ENCODE measurements at regions not wholly inside any gene's neighbourhood (a gene's known extent, or its start where the extent isn't known, plus 50 kb on each side); places are given as distances from the start of the nearest gene placed in this dataset.
"Not testable (repeated sequence)": the region's sequence is repeated elsewhere in the genome, so short reads cannot be mapped to it uniquely, and the experiment has no call there.

DNA sequence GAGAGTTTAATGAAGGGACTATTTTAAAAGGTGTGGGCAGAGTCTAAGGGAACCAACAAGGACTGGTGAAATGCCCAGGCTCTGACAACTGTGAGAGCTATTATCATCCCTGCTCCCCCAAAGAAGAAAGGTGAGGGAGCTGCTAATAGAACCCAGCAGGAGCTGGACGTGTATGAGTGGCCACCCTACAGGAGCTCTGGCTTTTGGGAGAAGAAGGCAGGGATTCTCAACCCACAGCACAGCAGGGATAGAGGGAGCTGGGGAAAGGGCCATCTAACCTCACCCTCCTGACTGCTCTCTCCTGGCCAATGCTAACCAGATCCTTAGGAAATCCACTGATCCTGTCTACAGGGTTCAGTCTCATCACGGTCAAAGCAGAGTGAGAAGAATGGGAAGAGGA, 57.1 kb downstream of the GRIN2B start:
- no peak for DNase-seq

DNA sequence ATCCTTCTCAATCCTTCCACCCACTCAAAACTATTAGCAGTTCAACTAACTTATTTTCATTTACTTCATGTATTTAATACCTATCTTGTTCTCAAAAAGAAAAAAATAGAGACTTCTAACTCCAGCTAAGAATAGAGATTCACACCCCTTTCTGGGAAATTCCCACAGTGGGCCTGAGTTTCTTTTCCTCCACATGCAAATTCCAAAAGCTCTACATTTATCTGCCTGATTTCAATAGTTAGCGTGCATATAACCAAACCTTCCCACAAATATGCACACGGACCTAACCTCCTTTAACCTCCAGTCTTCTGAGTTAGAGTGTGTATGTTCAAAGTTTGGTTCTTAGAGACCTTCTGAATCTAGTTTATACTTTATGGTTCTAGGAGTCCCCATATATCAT, 62.5 kb downstream of the GRIN2B start:
- no peak for DNase-seq

DNA sequence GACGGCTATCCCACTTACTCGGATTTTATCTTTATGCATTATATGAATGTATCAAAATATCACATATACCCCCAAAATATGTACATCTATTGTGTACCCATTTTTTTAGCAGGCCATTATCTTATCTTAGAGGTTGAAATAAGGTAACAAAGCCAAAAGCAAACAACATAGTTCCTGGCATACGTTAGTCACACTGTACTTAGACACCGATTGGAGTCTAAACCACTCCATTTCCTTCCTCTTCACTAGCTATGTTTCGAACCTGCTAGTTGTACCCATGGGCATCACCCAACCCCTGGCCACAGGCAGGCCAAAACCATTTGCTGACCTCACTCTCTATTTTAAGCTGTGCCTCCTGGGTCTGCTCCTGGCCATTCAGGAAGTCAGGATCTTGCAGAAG, 66.3 kb downstream of the GRIN2B start:
- DNase-seq: no peak

DNA sequence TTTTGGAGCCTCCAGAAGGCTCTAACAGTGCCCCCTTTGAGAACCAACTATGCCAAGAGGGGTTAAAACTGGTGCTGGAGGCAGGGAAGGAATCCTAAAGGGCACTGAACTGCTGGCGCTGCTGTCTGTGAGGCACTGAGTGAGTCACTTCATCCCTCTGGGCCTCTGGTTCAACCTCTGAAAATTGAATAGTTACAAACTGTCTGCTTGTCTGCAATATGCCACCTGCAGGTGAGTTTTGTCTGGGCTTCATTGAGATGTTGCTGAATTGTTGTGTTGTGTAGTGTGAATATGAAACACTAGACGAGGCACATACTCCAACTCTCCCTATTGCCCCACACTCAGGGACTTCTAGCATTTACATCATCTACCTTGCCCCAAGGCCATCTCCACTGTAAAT, 68.0 kb downstream of the GRIN2B start:
- no peak for DNase-seq

DNA sequence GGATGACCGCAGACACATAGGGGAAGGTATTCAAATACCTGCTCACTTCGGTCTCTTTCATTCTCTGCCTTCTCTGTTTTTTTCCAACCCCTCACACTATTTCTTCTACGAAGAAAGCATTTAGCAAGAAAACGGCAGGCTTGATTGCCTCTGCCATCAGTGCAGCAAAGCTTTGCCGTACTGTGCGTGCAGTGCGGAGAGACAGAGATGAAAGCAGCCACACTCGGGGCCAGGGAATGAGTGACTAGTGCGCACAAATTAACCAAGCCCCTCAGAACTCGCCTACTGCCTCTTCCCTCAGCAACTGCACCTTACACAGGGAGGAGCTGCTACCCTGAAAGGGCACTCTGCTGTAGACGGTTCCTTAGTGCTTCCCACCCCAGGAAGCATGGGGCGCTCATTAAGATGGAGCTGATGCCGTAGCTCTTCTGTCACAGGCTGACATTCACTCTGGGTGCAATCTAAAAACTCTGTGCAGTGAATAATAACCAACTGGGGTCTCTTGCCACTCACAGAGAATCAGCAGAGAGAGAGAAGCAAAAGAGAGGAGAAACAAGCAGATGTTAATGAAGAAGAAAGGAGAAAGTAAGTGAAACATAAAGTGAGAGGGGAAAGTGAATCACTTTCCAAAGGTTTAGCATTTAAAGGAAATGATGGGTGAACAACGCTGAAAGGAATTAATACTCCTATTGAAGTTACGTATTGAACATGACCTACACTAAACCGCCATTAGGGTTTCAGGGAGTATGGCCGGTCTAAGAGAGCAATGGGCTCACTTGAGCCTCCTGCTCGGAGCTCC, 69.4 kb downstream of the GRIN2B start:
- DNase-seq: no peak

DNA sequence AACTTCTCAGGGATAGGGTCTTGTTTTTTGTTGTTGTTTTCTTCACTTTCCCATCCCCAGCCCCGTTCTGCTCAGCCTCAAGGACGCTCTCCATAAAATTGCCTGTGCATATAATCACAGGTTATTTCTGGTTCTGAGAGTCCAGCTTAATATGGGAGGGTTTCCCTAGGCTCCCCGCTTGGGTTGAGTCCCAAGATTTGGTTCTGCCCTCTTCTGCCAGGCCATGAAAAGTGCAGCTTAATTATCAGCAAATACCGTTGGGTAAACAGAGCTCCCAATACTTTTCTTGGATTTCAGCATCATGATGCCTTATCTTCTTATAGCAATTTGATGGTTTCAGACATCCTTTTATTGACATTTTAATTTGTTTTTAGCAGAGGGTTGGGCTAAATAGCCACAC, 75.6 kb downstream of the GRIN2B start:
- no peak for DNase-seq

DNA sequence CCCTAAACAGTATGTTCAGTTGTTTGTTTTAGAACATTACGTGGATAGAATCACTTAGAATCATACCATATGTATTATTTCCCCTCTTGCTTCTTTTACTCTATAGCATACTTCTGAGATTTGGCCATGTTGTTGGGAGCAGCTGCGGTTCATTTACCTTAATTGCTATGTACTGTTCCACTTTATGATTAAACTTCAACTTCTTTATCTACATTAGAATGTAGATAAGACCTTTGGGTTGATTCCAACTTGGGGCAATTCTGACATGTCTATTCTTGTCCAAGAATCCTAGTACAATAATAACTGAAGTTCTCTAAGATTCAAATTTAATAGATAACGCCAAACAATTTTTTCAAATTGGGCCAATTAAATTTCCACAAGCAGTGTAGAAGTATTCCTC, 80.7 kb downstream of the GRIN2B start:
- DNase-seq: no peak

DNA sequence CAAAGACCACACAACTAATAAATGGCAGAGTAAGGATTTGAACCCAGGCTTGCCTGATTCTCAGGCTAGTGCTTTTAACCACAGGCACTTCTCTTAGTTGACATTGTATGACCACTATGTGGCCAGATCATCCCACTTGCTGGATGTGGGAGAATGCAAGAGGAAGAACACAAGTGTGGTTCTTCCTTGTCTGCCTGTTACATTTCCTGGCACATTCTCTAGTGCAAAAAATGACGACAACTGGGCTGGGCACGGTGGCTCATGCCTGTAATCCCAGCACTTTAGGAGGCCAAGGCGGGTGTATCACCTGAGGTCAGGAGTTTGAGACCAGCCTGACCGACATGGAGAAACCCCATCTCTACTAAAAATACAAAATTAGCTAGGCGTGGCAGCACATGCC, 83.0 kb downstream of the GRIN2B start:
- DNase-seq: not testable (repeated sequence)

DNA sequence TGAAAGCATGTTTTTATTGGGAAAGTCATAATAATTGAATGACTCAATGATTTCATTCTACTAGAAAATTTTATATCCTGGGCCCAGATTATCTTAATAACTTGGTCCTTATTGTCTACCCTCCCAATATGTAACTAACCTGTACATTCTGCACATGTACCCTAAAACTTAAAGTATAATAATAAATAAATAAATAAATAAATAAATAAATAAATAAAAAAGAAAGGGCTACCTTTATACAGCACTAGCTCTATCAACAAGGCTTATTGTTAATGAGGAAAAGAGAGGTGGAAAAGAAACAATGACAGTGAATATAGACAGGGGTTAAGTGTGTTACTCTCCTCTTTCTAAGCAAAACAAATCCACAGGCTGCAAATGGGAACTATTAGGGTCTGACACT, 83.6 kb downstream of the GRIN2B start:
- no peak for DNase-seq

DNA sequence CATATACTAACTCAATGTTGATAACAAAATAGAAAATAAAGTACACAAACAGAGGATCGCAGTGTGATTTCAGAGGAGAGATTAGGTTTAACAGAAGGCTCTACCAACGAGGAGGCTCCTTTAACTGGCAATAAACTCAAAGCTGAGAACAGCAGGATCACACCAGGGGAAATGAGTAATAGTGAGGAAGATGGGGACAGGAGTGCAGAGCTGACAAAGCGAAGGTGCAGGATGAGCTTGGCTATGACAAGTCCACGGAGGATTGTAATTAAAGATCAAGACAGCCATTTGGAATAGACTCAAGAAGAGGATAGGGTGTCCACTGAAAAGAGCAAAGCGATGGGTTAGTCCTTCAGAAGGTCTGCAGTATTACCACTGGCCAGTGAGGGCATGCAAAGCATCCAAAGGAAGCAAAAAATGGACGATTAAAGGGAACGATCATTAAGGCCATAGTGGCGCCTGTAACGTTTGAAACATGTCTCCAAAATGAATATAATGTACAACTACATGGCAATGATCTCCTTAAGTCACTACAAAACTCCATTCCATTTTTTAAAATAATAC, 85.3 kb downstream of the GRIN2B start:
- no peak for DNase-seq

DNA sequence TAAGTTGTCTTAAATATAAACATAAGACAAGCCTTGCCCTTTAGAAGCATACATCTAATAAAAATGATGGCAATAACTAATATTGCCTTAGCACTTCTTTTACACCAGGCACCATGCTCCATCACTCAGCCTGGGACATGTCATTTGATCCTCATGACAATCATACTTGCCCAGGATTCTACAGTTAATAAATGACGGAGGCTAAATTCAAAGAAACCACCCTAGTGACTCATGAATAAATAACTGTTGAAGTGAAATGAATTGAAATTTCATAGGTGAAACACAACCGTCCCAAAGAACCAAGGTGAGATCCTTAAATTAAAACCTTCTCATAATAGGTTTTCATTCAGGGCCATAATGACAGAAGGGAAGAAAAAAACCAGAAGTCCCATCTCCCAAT, 89.5 kb downstream of the GRIN2B start:
- no peak for DNase-seq

DNA sequence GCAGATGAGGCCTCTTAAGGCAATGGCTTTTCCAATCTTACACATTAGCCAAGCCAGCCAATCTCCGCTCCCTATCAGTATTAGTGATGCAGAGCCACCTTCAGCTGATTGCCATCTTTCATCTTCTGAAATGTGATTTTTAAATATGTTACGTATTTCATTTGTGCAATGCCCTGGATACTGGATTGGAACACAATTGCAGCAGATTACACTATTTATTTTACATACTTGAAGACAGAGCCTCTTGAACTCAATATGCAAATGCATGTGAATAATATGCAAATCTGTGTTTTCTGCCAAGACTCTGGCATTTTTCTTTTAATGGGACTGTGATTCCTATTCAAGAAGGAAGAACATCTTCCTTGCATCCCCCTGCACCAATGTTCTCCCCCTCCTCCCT, 90.5 kb downstream of the GRIN2B start:
- no peak for DNase-seq

DNA sequence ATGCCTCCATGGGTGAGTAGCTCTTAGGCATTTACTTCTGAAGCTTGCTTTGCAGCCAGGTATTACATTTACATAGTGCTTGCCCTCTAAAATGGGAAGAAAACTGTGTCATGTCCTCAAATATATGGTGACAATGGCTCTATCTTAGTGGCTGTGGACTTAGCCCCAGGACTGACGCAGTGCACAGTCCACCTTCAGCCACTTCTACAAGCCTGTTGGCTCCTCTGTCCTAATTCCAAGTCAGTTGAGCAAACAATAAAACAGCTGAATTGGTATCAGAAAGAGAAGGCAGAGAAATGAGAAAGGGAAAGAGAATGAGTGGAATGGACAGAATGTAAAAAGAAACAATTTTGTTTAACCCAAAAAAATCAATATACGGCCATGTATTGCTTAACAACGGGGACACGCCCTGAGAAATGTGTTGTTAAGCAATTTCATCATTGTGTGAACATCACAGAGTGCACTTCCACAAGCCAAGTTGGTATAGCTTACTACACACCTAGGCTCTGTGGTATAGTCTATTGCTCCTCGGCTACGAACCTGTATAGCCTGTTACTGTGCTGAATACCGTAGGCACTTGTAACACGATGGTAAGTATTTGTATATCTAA, 93.5 kb downstream of the GRIN2B start:
- DNase-seq: no peak

DNA sequence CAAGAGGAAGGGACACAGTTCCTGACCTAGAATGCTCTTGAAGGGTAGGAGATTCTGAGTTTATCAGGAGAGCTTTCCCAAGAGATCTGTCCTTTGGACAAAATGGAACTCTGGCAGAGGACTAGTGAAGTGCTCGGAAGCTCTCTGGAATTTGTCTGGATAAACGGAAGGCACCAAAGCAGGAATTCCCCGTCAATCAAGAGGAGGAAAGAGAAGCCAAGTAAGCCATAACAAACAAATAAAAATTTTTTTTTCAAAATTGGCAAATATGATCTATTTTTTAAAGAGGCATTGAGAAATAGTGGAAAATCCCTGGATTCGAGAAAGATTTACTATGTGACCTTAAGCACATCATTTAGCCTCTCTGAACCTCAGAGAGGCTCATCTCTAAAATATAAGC, 99.2 kb downstream of the GRIN2B start:
- DNase-seq: no peak

DNA sequence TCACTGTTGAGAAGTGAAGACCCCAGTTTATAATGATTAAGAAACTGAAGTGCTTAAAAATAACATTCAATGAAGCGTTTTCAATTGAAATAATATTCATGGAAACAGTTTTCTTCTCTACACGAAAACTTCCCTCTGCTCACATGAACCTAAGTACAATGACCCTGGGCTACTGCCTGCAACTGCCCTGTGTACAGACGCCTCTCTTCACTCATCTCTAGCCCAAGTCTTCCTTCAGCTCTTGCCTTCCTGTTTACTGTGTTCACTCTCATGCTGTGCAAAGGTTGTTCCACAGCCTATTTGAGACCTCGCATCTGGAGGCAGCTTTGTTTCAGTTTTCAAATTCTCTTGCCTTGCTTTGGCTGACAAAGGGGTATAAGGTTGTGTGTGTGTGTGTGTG, 100.8 kb downstream of the GRIN2B start:
- no peak for DNase-seq

DNA sequence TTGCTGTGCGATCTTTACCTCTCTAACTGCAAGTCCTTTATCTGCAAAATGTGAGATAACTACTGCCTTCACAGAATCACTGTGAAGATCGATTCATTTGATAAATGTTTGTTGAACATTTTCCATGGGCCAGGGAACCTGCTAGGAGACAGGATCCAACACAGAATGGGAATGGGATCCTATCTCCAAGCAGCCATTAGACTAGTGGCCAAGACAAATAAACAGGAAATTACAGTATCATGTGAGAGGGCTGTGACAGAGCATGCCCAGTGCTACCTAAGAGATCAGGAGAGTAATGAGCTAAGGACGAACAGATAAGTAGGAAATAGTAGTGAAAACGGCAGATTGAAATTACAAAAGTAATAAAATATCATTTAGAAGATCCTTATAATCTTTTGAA, 105.7 kb downstream of the GRIN2B start:
- no peak for DNase-seq

DNA sequence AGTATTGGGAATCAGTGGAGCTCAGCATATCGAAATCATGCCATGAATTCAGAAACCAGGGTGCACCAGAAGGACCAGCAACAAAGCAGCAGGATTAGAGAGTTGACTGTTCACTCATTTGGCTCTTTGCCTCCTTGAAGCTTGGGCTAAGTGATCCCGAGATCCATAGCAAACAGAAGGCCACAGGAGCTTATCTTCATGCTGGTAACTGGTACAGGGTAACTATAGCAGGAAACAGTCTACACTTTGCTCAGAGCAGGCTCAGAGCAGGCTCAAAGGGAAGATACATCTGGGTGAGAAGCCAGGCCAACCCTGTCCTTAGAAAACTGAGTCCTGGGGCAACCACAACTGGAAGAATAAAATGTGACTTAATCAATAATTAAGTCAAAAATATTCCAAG, 111.1 kb downstream of the GRIN2B start:
- DNase-seq: no peak

DNA sequence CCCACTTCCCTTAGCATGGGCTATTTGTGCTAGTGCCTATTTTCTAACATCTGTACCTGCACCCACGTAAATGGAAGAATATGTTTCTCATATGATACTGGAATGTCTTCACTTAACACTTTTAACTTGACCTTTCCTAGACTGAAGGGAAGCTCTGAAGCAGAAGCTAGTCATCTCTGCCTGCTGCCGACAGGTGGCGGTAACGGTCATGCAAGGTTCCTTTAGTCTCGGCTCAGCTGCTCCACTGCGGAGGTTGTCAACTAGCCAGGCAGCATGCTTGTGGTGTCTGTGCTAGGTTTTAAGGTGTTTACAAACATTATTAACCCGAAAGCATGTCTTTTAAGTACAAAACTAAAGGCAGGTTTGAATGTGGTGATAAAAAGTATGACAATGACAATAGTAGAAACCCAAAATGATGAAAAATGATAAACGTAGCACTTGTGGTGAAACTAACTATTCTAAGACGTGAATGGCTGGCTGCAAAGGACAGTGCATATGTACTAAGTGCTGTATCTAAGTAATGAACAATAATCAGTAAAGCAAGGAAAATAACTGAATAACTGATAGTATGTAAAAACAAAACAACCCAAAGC, 117.2 kb downstream of the GRIN2B start:
- DNase-seq: no peak

DNA sequence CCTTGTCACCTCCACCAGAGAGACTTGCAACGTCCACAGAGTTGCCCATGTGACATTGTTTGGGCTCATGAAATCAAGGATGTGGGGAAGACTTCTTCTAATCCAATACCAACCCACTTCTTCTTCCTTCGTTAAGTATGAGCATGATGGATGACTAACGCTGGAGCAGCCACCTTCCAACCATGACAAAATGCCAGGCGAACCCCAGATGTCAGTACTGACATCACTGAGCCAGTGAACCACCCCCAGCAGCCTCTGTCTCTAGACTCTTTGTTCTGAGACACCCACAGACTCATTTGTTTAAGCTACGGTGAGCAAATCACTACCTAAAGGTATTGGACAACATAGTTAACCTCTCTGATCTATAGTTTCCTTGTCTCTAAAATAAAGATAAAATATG, 123.7 kb downstream of the GRIN2B start:
- DNase-seq: no peak

DNA sequence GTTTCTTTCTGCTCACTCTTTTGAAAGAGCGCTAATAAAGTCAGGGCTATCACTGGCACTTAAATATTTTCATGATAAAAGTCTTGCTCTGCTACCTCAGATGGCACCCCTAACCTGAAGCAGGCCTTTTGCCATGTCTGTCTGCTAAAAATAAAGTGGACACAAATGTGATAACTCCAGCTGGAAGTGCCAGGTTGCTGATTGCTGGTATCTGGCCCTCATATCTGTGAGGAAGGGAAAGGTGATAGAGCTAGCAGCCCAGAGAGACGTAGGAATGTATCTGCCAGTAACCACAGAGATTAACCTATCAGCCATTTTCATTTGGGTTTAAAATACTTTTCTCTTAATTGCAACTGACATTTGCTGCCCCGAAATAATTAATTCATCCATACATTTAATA, 127.9 kb downstream of the GRIN2B start:
- no peak for DNase-seq

DNA sequence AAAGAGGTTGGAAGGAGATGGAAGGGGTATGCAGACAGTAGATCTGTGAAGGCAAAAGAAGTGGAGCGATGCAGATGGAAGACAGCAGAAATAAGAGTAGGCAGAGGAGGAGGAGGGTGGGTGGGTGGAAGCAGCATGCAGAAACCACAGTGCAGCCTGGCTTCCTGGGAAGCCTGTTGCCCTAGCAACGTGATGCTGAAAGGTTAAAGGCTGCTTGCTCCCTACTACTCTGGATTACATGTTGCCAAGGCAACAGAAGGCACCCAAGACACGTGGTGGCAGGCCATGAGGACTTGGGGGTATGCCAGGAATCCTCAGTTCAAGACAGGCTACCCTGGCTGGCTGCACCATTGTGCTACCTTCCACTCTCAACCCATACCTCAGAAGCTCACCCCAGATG, 129.6 kb downstream of the GRIN2B start:
- DNase-seq: no peak

DNA sequence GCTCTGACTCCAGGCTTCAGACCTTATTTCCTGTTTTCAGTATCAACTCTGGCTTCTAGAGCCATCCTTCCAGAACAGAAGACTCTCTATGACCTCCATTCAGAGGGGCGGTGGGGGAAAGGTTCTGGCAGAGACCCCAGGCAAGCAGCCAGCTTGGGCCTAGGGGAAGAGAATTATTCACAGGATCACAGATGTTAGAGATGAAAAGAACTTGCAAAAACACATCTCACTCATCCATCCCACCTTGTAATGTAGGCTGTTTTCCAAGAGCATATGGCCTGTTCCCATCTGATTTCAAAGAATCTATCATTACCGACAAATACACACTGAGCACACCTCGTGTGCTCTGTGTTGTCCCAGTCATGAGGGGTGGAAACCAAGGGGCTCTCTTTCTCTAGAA, 131.9 kb downstream of the GRIN2B start:
- DNase-seq: no peak

DNA sequence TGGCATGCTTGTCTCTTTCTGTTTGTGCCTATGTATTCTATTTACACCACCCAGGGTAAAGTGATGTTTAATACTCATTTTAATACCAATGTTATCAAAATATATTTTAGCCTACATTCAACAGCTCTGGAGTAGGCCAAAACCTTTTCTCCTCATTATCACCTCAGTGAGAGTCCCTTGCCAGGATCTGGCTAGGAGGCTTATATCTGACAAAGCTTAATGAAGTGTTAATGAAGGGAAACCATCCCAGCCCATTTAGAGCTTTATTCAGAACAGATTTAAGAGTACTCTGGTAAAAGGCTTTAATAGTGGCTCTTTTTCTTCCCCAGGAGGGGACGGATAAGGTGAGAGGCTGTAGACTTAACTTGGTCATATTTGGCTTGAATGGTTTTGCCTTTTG, 137.6 kb downstream of the GRIN2B start:
- DNase-seq: no peak

DNA sequence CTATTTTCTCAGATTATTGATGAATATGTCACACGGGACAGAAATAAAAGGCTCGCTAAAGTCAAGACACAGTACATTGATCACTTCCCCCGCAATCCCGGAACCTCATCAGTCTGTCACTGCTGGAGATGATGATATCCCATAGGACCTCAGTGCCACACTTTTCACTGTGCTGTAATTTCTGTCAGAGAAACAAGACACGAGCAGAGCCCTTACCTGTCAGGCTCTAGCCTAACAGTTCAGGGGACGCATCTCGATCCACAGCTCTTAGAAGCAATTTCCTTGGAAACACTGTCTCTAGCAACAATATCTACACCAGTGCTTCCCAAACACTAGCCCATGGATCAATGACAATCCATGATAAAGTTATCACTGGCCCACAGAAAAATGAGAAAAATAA, 140.0 kb downstream of the GRIN2B start:
- DNase-seq: no peak
